OCI-LY7 (cell line): ENCODE measurements at regions not wholly inside any gene's neighbourhood (a gene's known extent, or its start where the extent isn't known, plus 50 kb on each side); places are given as distances from the start of the nearest gene placed in this dataset.

Source experiments
- BruUV-seq: library from RNA; stranded (reverse); fragments of 400-500 nt; replicated peaks from 2 replicates; lab custom pipeline; 2021; lab: Mats Ljungman, UMichigan
- CTCF ChIA-PET: fragments of 300-600 bp; sonication (Branson Sonifier 250); formaldehyde crosslinking; loops from one replicate; lab custom pipeline; 2022; ENCODE audit warnings: antibody characterized with exemption; ENCODE audit not compliant: unreplicated experiment; lab: Charles Lee
- POLR2A ChIA-PET: fragments of 300-600 bp; sonication (Branson Sonifier 250); formaldehyde crosslinking; loops from one replicate; lab custom pipeline; 2022; ENCODE audit warnings: antibody characterized with exemption; lab: Charles Lee
- DNase-seq: peaks from one replicate; pipeline ENCODE4 v3.0.0-alpha.2; 2015; ENCODE audit warnings: low spot score
- H2AFZ ChIP-seq: fragments of 200-600 bp; sonication (generic), shearing (Covaris generic); 2 replicates; pipeline ENCODE4 v1.6.1; 2014; ENCODE audit warnings: mild to moderate bottlenecking, antibody characterized with exemption, low read length, moderate library complexity
- H3K27ac ChIP-seq: fragments of 200-600 bp; sonication (generic); 2 replicates; pipeline ENCODE4 v1.5.1; 2014; ENCODE audit warnings: mixed run types, low read depth, mild to moderate bottlenecking, moderate library complexity, low read length, inconsistent platforms; ENCODE audit not compliant: poor library complexity, severe bottlenecking
- H3K36me3 ChIP-seq: fragments of 200-600 bp; sonication (generic); 2 replicates; pipeline ENCODE4 v1.6.1; 2014; ENCODE audit warnings: mild to moderate bottlenecking, antibody characterized with exemption, low read length, moderate library complexity, mixed read lengths; ENCODE audit not compliant: insufficient read depth
- H3K4me1 ChIP-seq: fragments of 200-600 bp; sonication (generic); 2 replicates; pipeline ENCODE4 v1.5.1; 2014; ENCODE audit warnings: mild to moderate bottlenecking, low read length; ENCODE audit not compliant: insufficient read depth, poor library complexity, severe bottlenecking
- H3K4me2 ChIP-seq: fragments of 200-600 bp; sonication (generic); 2 replicates; pipeline ENCODE4 v1.6.1; 2014; ENCODE audit warnings: mild to moderate bottlenecking, low read length
- H3K4me3 ChIP-seq: fragments of 200-600 bp; sonication (generic); 2 replicates; pipeline ENCODE4 v1.5.1; 2014; ENCODE audit warnings: mild to moderate bottlenecking, low read depth, low read length; ENCODE audit not compliant: poor library complexity, severe bottlenecking
- H3K79me2 ChIP-seq: fragments of 200-600 bp; sonication (generic); 2 replicates; pipeline ENCODE4 v1.6.1; 2016; ENCODE audit warnings: low read depth, mild to moderate bottlenecking, low read length, moderate library complexity, mixed read lengths; ENCODE audit not compliant: insufficient read depth
- H3K9me2 ChIP-seq: fragments of 200-600 bp; sonication (generic); 2 replicates; pipeline ENCODE4 v1.6.1; 2016; ENCODE audit warnings: mild to moderate bottlenecking, low read length, mixed read lengths; ENCODE audit not compliant: insufficient read depth
- H3K9me3 ChIP-seq: fragments of 200-600 bp; sonication (generic); 2 replicates; pipeline ENCODE4 v1.6.1; 2014; ENCODE audit warnings: mild to moderate bottlenecking, mixed run types, low read length, mixed read lengths
- H4K20me1 ChIP-seq: fragments of 200-600 bp; sonication (generic); 2 replicates; pipeline ENCODE4 v1.6.1; 2014; ENCODE audit warnings: mild to moderate bottlenecking, antibody characterized with exemption, low read length, moderate library complexity, mixed read lengths; ENCODE audit not compliant: insufficient read depth
- EZH2phosphoT487 ChIP-seq: fragments of 200-600 bp; sonication (generic); IDR thresholded peaks from 2 replicates; pipeline ENCODE4 v1.6.1; 2018; ENCODE audit warnings: low read depth, borderline replicate concordance, mild to moderate bottlenecking, mixed run types, antibody characterized with exemption, low read length, moderate library complexity, mixed read lengths
- intact Hi-C: fragments of 100-400 bp; cut with micrococcal nuclease; formaldehyde crosslinking; loops from one replicate; pipeline ENCODE4 v1.10.0; 2022; ENCODE audit not compliant: unreplicated experiment
- TF ChIP-seq, protein P1 (sequence below): fragments of 200-600 bp; sonication (generic); conservative IDR thresholded peaks from 2 replicates; pipeline ENCODE4 v1.5.1; 2014; ENCODE audit warnings: mild to moderate bottlenecking, antibody characterized with exemption, low read length, moderate library complexity, mixed read lengths

DNA sequence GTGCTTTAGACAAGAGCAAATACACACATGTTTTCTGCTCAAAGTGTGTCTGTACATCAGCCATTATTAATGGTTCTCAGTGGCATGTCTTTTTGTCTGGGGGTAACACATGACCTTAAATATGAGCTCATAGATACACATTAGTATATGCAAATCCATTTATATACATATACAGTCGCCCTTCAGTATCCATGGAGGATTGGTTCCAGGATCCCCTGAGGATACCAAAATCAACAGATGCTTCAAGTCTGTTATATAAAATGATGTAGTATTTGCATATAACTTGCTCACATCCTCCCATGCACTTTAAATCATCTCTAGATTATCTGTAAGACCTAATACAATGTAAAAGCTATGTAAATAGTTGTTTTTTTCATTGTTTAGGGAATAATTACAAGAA, 298.1 kb downstream of the OLFM4 start:
- Histone ChIP-seq H3K9me2 (no peaks in the 10 kb centered on the region), H3K4me2 (no peak overlapping the region), H3K27ac (no peak overlapping the region), H4K20me1 (no peaks in the 10 kb centered on the region), H3K9me3 (no peaks in the 10 kb centered on the region), H3K36me3 (no peaks in the 10 kb centered on the region), H3K4me1 (no peaks in the 10 kb centered on the region), H2AFZ (no peak overlapping the region), H3K4me3 (no peak overlapping the region), H3K79me2 (no peaks in the 10 kb centered on the region)
- BruUV-seq, result no TSS peak
- ChIA-PET POLR2A (interaction anchor here (0.5 kb wide), 1 partner anchor 164 kb away, joined by 3 read pairs; no protein-coding TSS in a partner anchor), CTCF (no interaction called here)
- intact Hi-C loops, result no loop called here
- TF ChIP-seq, protein P1, sequence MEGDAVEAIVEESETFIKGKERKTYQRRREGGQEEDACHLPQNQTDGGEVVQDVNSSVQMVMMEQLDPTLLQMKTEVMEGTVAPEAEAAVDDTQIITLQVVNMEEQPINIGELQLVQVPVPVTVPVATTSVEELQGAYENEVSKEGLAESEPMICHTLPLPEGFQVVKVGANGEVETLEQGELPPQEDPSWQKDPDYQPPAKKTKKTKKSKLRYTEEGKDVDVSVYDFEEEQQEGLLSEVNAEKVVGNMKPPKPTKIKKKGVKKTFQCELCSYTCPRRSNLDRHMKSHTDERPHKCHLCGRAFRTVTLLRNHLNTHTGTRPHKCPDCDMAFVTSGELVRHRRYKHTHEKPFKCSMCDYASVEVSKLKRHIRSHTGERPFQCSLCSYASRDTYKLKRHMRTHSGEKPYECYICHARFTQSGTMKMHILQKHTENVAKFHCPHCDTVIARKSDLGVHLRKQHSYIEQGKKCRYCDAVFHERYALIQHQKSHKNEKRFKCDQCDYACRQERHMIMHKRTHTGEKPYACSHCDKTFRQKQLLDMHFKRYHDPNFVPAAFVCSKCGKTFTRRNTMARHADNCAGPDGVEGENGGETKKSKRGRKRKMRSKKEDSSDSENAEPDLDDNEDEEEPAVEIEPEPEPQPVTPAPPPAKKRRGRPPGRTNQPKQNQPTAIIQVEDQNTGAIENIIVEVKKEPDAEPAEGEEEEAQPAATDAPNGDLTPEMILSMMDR, result no peak
- DNase-seq, result no peak

DNA sequence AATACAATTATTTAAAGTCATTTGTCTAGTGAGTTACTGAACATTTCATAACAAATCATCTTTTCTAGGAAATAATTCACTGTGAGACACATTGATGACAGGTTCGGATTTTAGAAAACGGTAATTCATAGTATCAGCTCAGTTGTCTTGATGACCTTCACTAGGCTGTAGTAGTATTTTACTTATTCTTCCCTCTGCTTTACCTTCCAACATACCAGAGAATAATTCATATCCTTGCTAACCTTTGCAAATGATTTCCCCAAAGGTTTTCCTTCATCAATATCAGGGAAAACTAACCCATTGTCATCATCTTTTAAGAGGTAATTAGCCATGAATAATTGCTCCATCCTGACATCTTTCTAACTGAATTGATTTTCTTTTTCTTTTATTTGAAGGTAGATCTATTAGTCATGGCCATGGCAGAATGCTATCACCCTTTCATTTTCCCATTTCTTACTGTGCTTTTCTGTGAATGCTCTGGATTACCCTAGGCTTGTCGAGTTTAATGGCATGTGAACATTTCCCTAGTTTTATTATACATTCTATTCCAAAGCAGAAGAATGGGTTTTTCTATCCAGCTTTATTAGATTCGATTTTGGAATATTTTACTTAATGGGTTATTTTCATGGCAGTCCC, 299.2 kb downstream of the OLFM4 start:
- H3K4me1 ChIP-seq, result no peaks in the 10 kb centered on the region
- ChIA-PET CTCF (no interaction called here), POLR2A (no interaction called here)
- no peak overlapping the region for H3K4me2 ChIP-seq
- no peak overlapping the region for H3K4me3 ChIP-seq
- DNase-seq, result no peak
- H2AFZ ChIP-seq, result no peak overlapping the region
- TF ChIP-seq EZH2phosphoT487, result no peak
- TF ChIP-seq, protein P1, result no peak
- BruUV-seq, result no TSS peak
- intact Hi-C loops, result no loop called here
- no peaks in the 10 kb centered on the region for H3K36me3 ChIP-seq
- no peaks in the 10 kb centered on the region for H3K9me2 ChIP-seq
- no peaks in the 10 kb centered on the region for H4K20me1 ChIP-seq
- no peaks in the 10 kb centered on the region for H3K9me3 ChIP-seq
- H3K79me2 ChIP-seq, result no peaks in the 10 kb centered on the region
- H3K27ac ChIP-seq, result no peak overlapping the region

DNA sequence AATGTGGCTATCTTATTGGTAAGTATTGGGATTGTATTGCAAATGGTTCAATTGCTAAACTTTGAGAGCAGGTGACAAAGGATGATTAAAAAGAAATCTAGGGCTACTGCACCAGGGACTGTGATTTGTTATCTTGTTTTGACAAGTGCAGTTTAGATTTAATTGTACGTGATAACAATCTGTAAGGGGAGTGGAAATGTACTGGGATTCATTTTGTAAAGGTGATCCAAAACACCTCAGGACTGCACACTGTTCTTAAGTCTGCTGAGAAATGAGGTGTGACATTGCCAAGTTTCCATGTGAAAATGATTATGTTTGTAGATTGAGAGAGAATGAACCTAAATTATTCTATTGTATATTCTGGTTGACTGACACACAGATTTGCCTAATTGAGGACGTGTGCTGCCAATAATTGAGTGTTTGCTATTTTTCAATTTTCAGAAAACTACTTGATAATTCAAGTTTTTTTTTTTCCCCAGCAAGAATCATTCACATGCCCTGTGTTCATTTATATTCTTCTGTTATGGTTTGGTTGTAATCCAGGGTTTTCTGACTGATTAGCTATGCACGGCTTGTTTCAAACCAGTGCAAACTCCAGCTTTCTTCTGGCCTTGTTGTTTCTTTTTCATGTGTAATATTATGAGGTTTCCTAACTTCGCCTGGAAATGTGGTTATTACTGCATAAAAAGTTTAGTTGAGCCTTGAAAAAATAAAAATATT, 308.0 kb downstream of the OLFM4 start:
- BruUV-seq, result no TSS peak

More for the DNA sequence above, 308.0 kb downstream of the OLFM4 start:
- no peak overlapping the region for H3K4me2 ChIP-seq
- ChIA-PET POLR2A (no interaction called here), CTCF (no interaction called here)
- H3K36me3 ChIP-seq, result no peaks in the 10 kb centered on the region
- no peak for DNase-seq
- TF ChIP-seq, protein P1, result no peak
- TF ChIP-seq EZH2phosphoT487, result no peak
- H3K27ac ChIP-seq, result no peak overlapping the region
- H4K20me1 ChIP-seq, result no peaks in the 10 kb centered on the region
- H2AFZ ChIP-seq, result no peak overlapping the region
- no peaks in the 10 kb centered on the region for H3K79me2 ChIP-seq
- H3K4me3 ChIP-seq, result no peak overlapping the region
- no peaks in the 10 kb centered on the region for H3K9me2 ChIP-seq
- H3K9me3 ChIP-seq, result no peaks in the 10 kb centered on the region
- intact Hi-C loops, result no loop called here
- H3K4me1 ChIP-seq, result no peaks in the 10 kb centered on the region
